ENCODE measurements at regions not wholly inside any gene's neighbourhood (a gene's known extent, or its start where the extent isn't known, plus 50 kb on each side); places are given as distances from the start of the nearest gene placed in this dataset.
"Not testable (repeated sequence)": the region's sequence is repeated elsewhere in the genome, so short reads cannot be mapped to it uniquely, and the experiment has no call there.

- Histone ChIP-seq H3K9ac (ENCODE audit: low read depth, low read length) (no peak overlapping the region), H3K4me3 (ENCODE audit: low read depth, low read length) (no peak overlapping the region), H3K27ac (ENCODE audit: low read depth, low read length) (no peak overlapping the region), H3K4me1 (ENCODE audit: control insufficient read depth, insufficient read depth, low read length) (peaks cover 24% of the 10 kb centered on the region), H3K9me3 (ENCODE audit: control insufficient read depth, insufficient read depth, low read length) (no peaks in the 10 kb centered on the region), H3K27me3 (ENCODE audit: control insufficient read depth, insufficient read depth, low read length) (no peaks in the 10 kb centered on the region), H3K36me3 (ENCODE audit: control insufficient read depth, insufficient read depth, low read length) (no peaks in the 10 kb centered on the region)
Observed at GRCh38 chr4:84327526-84327925, 171.6 kb downstream of the NKX6-1 start.

DNA sequence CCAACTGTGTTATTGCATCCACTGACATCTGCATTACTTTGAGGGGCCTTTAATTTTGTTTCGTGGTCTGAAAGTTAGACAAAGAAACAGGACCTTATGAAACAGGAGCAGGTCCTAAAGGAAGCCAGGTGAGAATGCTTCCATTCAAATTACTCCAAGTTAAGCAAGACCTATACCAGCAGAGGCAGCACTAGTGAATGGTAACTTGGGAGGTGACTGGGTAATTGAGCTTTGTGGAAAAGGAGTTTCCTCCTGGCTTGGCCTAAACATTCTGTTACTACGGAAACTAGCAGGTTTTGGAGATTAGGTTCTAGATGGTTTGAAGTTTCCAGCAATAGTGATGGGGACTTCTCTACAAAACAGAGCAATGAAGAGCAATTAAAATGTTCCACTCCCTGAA is 173.5 kb downstream of the NKX6-1 start:
- no peak overlapping the region for H3K9ac ChIP-seq (ENCODE audit: low read depth, low read length)
- H3K9me3 ChIP-seq (ENCODE audit: control insufficient read depth, insufficient read depth, low read length) = no peaks in the 10 kb centered on the region
- no peaks in the 10 kb centered on the region for H3K27me3 ChIP-seq (ENCODE audit: control insufficient read depth, insufficient read depth, low read length)
- H3K4me1 ChIP-seq (ENCODE audit: control insufficient read depth, insufficient read depth, low read length) = peaks cover 24% of the 10 kb centered on the region
- H3K4me3 ChIP-seq (ENCODE audit: low read depth, low read length) = no peak overlapping the region
- H3K36me3 ChIP-seq (ENCODE audit: control insufficient read depth, insufficient read depth, low read length) = no peaks in the 10 kb centered on the region
- no peak overlapping the region for H3K27ac ChIP-seq (ENCODE audit: low read depth, low read length)

GRCh38 chr4:84324303-84325245 is 174.5 kb downstream of the NKX6-1 start:
- Histone ChIP-seq H3K4me3 (ENCODE audit: low read depth, low read length) (peak overlapping the region; percentile 30; the same call in 1 of the 2 replicates), H3K4me1 (ENCODE audit: control insufficient read depth, insufficient read depth, low read length) (peaks cover 24% of the 10 kb centered on the region)

GRCh38 chr4:84319124-84319523 is 180.0 kb downstream of the NKX6-1 start:
- Histone ChIP-seq H3K4me3 (ENCODE audit: low read depth, low read length) (no peak overlapping the region), H3K9ac (ENCODE audit: low read depth, low read length) (no peak overlapping the region), H3K36me3 (ENCODE audit: control insufficient read depth, insufficient read depth, low read length) (no peaks in the 10 kb centered on the region), H3K27ac (ENCODE audit: low read depth, low read length) (no peak overlapping the region), H3K9me3 (ENCODE audit: control insufficient read depth, insufficient read depth, low read length) (no peaks in the 10 kb centered on the region), H3K4me1 (ENCODE audit: control insufficient read depth, insufficient read depth, low read length) (peaks cover 6% of the 10 kb centered on the region), H3K27me3 (ENCODE audit: control insufficient read depth, insufficient read depth, low read length) (no peaks in the 10 kb centered on the region)

More at GRCh38 chr4:84324303-84325245, 174.5 kb downstream of the NKX6-1 start:
- Histone ChIP-seq H3K9me3 (ENCODE audit: control insufficient read depth, insufficient read depth, low read length) (no peaks in the 10 kb centered on the region), H3K36me3 (ENCODE audit: control insufficient read depth, insufficient read depth, low read length) (no peaks in the 10 kb centered on the region), H3K27me3 (ENCODE audit: control insufficient read depth, insufficient read depth, low read length) (no peaks in the 10 kb centered on the region), H3K9ac (ENCODE audit: low read depth, low read length) (no peak overlapping the region), H3K27ac (ENCODE audit: low read depth, low read length) (peak overlapping the region; percentile 37)

GRCh38 chr4:84317513-84317912 is 181.6 kb downstream of the NKX6-1 start:
- H3K4me3 ChIP-seq (ENCODE audit: low read depth, low read length) = no peak overlapping the region
- no peak overlapping the region for H3K27ac ChIP-seq (ENCODE audit: low read depth, low read length)
- no peaks in the 10 kb centered on the region for H3K9me3 ChIP-seq (ENCODE audit: control insufficient read depth, insufficient read depth, low read length)

GRCh38 chr4:84312426-84313012 is 186.6 kb downstream of the NKX6-1 start:
- H3K4me3 ChIP-seq (ENCODE audit: low read depth, low read length) = no peak overlapping the region
- no peaks in the 10 kb centered on the region for H3K36me3 ChIP-seq (ENCODE audit: control insufficient read depth, insufficient read depth, low read length)
- no peak overlapping the region for H3K9ac ChIP-seq (ENCODE audit: low read depth, low read length)
- no peaks in the 10 kb centered on the region for H3K9me3 ChIP-seq (ENCODE audit: control insufficient read depth, insufficient read depth, low read length)
- no peak overlapping the region for H3K27ac ChIP-seq (ENCODE audit: low read depth, low read length)
- no peaks in the 10 kb centered on the region for H3K4me1 ChIP-seq (ENCODE audit: control insufficient read depth, insufficient read depth, low read length)
- H3K27me3 ChIP-seq (ENCODE audit: control insufficient read depth, insufficient read depth, low read length) = no peaks in the 10 kb centered on the region

More at GRCh38 chr4:84317513-84317912, 181.6 kb downstream of the NKX6-1 start:
- H3K9ac ChIP-seq (ENCODE audit: low read depth, low read length) = no peak overlapping the region
- H3K27me3 ChIP-seq (ENCODE audit: control insufficient read depth, insufficient read depth, low read length) = no peaks in the 10 kb centered on the region
- no peaks in the 10 kb centered on the region for H3K4me1 ChIP-seq (ENCODE audit: control insufficient read depth, insufficient read depth, low read length)
- no peaks in the 10 kb centered on the region for H3K36me3 ChIP-seq (ENCODE audit: control insufficient read depth, insufficient read depth, low read length)

- H3K4me3 ChIP-seq (ENCODE audit: low read depth, low read length) = no peak overlapping the region
- no peak overlapping the region for H3K9ac ChIP-seq (ENCODE audit: low read depth, low read length)
- no peaks in the 10 kb centered on the region for H3K36me3 ChIP-seq (ENCODE audit: control insufficient read depth, insufficient read depth, low read length)
- H3K27me3 ChIP-seq (ENCODE audit: control insufficient read depth, insufficient read depth, low read length) = no peaks in the 10 kb centered on the region
- H3K27ac ChIP-seq (ENCODE audit: low read depth, low read length) = no peak overlapping the region
- H3K9me3 ChIP-seq (ENCODE audit: control insufficient read depth, insufficient read depth, low read length) = no peaks in the 10 kb centered on the region
- no peaks in the 10 kb centered on the region for H3K4me1 ChIP-seq (ENCODE audit: control insufficient read depth, insufficient read depth, low read length)
Observed at GRCh38 chr4:84309191-84309590, 189.9 kb downstream of the NKX6-1 start.

DNA sequence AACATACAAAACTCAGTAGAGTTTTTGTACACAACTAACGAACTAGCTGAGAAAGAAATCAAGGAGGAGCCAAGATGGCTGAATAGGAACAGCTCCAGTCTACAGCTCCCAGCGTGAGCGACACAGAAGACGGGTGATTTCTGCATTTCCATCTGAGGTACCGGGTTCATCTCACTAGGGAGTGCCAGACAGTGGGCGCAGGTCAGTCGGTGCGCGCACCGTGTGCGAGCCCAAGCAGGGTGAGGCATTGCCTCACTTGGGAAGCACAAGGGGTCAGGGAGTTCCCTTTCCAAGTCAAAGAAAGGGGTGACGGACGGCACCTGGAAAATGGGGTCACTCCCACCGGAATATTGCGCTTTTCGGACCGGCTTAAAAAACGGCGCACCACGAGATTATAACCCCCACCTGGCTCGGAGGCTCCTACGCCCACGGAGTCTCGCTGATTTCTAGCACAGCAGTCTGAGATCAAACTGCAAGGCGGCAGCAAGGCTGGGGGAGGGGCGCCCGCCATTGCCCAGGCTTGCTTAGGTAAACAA is 200.3 kb downstream of the NKX6-1 start:
- H3K4me1 ChIP-seq (ENCODE audit: control insufficient read depth, insufficient read depth, low read length); H3K4me3 ChIP-seq (ENCODE audit: low read depth, low read length); H3K27ac ChIP-seq (ENCODE audit: low read depth, low read length); H3K9me3 ChIP-seq (ENCODE audit: control insufficient read depth, insufficient read depth, low read length); H3K9ac ChIP-seq (ENCODE audit: low read depth, low read length); H3K27me3 ChIP-seq (ENCODE audit: control insufficient read depth, insufficient read depth, low read length); H3K36me3 ChIP-seq (ENCODE audit: control insufficient read depth, insufficient read depth, low read length): not testable (repeated sequence)

DNA sequence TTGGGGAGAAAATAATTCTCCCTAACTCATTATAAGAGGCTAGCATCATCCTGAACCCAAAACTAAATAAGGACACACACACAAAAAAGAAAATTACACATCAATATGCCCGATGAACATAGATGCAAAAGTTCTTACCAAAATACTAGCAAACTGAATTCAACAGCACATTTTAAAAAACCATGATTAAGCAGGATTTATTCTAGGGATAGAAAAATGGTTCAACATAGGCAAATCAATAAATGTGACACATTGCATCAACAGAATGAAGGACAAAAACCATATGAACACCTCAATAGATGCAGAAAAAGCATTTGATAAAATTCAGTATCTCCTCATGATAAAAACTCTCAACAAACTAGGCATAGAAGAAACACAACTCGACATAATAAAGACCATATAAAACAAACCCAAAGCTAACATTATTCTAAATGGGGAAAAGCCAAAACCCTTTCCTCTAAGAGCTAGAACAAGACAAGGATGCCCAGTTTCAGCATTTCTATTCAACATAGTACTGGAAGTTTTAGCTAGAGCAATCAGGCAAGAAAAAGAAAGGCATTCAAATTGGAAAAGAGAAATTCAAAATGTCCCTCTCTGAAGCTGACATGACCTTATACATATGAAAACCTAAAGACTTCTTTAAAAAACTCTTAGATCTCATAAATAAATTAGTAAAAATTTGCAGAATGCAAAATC is 200.9 kb downstream of the NKX6-1 start:
- Histone ChIP-seq H3K9ac (ENCODE audit: low read depth, low read length) (no peak overlapping the region), H3K36me3 (ENCODE audit: control insufficient read depth, insufficient read depth, low read length) (no peaks in the 10 kb centered on the region)

GRCh38 chr4:84291969-84292368 is 207.1 kb downstream of the NKX6-1 start:
- Histone ChIP-seq H3K9ac (ENCODE audit: low read depth, low read length) (no peak overlapping the region), H3K4me1 (ENCODE audit: control insufficient read depth, insufficient read depth, low read length) (no peaks in the 10 kb centered on the region), H3K9me3 (ENCODE audit: control insufficient read depth, insufficient read depth, low read length) (no peaks in the 10 kb centered on the region), H3K4me3 (ENCODE audit: low read depth, low read length) (no peak overlapping the region), H3K27ac (ENCODE audit: low read depth, low read length) (no peak overlapping the region), H3K27me3 (ENCODE audit: control insufficient read depth, insufficient read depth, low read length) (no peaks in the 10 kb centered on the region), H3K36me3 (ENCODE audit: control insufficient read depth, insufficient read depth, low read length) (no peaks in the 10 kb centered on the region)

More for the DNA sequence above, 200.9 kb downstream of the NKX6-1 start:
- Histone ChIP-seq H3K4me3 (ENCODE audit: low read depth, low read length) (no peak overlapping the region), H3K4me1 (ENCODE audit: control insufficient read depth, insufficient read depth, low read length) (no peaks in the 10 kb centered on the region), H3K27me3 (ENCODE audit: control insufficient read depth, insufficient read depth, low read length) (no peaks in the 10 kb centered on the region), H3K27ac (ENCODE audit: low read depth, low read length) (no peak overlapping the region), H3K9me3 (ENCODE audit: control insufficient read depth, insufficient read depth, low read length) (peaks cover 4% of the 10 kb centered on the region; the same call in 1 of the 2 replicates)
